ENCODE measurements at regions not wholly inside any gene's neighbourhood (a gene's known extent, or its start where the extent isn't known, plus 50 kb on each side); places are given as distances from the start of the nearest gene placed in this dataset.

GRCh38 chr12:24172773-24173066 lies 223.2 kb upstream of the SOX5 start:
- Histone ChIP-seq H3K27ac (ENCODE audit: low read depth, low read length) (no peak overlapping the region), H3K27me3 (ENCODE audit: control insufficient read depth, insufficient read depth, low read length) (no peaks in the 10 kb centered on the region), H3K4me3 (ENCODE audit: low read length) (no peak overlapping the region), H3K4me1 (ENCODE audit: control insufficient read depth, insufficient read depth, low read length) (no peaks in the 10 kb centered on the region), H3K36me3 (ENCODE audit: control insufficient read depth, insufficient read depth, low read length) (no peaks in the 10 kb centered on the region), H3K9ac (ENCODE audit: low read length) (no peak overlapping the region)

DNA sequence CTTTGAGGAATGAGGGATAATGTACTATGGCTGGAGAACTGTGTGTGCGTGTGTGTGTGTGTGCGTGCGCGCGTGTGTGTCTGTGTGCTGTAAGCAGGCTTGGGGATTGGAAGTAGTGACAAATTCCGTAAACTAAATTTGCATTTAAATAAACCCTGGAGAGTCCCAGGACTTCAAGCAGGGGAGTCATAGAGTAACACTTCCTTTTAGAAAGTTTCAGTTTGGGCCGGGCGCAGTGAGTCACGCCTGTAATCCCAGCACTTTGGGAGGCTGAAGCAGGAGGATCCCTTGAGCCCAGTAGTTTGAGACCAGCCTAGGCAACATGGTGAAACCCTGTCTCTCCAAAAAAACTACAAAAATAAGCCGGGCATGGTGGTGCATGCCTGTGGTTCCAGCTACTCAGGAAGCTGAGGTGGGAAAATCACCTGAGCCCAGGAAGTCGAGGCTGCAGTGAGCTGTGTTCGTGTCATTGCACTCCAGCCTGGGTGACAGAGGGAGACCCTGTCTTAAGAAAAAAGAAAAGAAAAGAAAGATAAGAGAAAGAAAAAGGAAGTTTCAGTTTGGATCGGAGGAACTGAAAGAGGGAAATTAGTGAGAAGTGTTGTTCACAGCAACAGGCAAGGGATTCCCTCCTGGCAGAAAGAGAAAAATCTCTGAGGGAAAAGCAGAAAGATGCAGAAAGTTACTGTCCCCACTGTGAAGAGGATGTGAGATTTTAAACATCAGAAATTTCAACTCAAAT lies 222.7 kb upstream of the SOX5 start:
- Histone ChIP-seq H3K27me3 (ENCODE audit: control insufficient read depth, insufficient read depth, low read length) (no peaks in the 10 kb centered on the region), H3K27ac (ENCODE audit: low read depth, low read length) (no peak overlapping the region), H3K9ac (ENCODE audit: low read length) (no peak overlapping the region), H3K4me3 (ENCODE audit: low read length) (no peak overlapping the region), H3K36me3 (ENCODE audit: control insufficient read depth, insufficient read depth, low read length) (no peaks in the 10 kb centered on the region), H3K4me1 (ENCODE audit: control insufficient read depth, insufficient read depth, low read length) (no peaks in the 10 kb centered on the region)

DNA sequence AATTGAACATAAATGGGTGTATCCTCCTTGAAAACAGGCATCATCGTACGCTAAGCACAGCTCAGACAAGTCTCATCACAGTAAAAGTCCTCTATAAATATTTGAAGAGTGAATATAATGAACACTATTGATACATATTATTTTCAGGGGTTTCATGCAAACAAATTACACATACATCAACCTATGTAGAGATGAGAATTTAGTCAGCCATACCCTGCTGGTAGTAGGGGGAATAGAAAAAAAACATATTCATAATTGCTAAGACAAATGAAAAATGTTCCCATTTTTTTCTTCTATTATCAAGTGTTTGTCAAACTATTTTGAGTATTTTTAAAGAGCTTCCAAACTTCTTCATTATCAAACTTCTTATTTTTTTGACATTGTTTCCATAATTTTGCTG lies 205.6 kb upstream of the SOX5 start:
- H3K4me1 ChIP-seq (ENCODE audit: control insufficient read depth, insufficient read depth, low read length) = peaks cover 2% of the 10 kb centered on the region
- no peak overlapping the region for H3K27ac ChIP-seq (ENCODE audit: low read depth, low read length)
- no peaks in the 10 kb centered on the region for H3K36me3 ChIP-seq (ENCODE audit: control insufficient read depth, insufficient read depth, low read length)
- no peaks in the 10 kb centered on the region for H3K27me3 ChIP-seq (ENCODE audit: control insufficient read depth, insufficient read depth, low read length)
- no peak overlapping the region for H3K9ac ChIP-seq (ENCODE audit: low read length)
- H3K4me3 ChIP-seq (ENCODE audit: low read length) = no peak overlapping the region

GRCh38 chr12:24153079-24153478 lies 203.6 kb upstream of the SOX5 start:
- H3K4me1 ChIP-seq (ENCODE audit: control insufficient read depth, insufficient read depth, low read length) = peaks cover 2% of the 10 kb centered on the region
- H3K36me3 ChIP-seq (ENCODE audit: control insufficient read depth, insufficient read depth, low read length) = no peaks in the 10 kb centered on the region
- H3K4me3 ChIP-seq (ENCODE audit: low read length) = no peak overlapping the region
- no peak overlapping the region for H3K27ac ChIP-seq (ENCODE audit: low read depth, low read length)
- H3K27me3 ChIP-seq (ENCODE audit: control insufficient read depth, insufficient read depth, low read length) = no peaks in the 10 kb centered on the region
- no peak overlapping the region for H3K9ac ChIP-seq (ENCODE audit: low read length)

DNA sequence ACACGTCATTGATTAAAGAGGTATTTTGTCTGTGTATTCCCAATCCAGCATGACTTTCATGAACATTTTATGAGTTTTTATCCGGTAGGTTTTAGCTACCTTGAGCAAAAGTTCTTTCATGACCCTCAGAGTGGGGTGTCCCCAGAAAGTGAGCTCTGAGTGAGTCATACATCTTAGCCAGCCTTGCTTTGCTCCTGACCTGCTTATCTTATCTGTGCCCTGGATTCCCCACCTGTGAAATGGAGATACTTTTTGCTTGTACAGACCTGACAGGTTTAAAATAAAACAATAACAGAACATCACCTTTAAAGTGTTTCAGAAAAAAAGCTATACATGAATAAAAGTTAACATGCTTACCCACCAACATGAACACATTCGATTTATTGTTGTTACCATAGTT lies 202.8 kb upstream of the SOX5 start:
- no peak overlapping the region for H3K9ac ChIP-seq (ENCODE audit: low read length)
- no peaks in the 10 kb centered on the region for H3K36me3 ChIP-seq (ENCODE audit: control insufficient read depth, insufficient read depth, low read length)
- H3K4me1 ChIP-seq (ENCODE audit: control insufficient read depth, insufficient read depth, low read length) = peaks cover 2% of the 10 kb centered on the region
- no peaks in the 10 kb centered on the region for H3K27me3 ChIP-seq (ENCODE audit: control insufficient read depth, insufficient read depth, low read length)
- H3K27ac ChIP-seq (ENCODE audit: low read depth, low read length) = no peak overlapping the region
- H3K4me3 ChIP-seq (ENCODE audit: low read length) = no peak overlapping the region

- Histone ChIP-seq H3K9ac (ENCODE audit: low read length) (no peak overlapping the region), H3K4me1 (ENCODE audit: control insufficient read depth, insufficient read depth, low read length) (no peaks in the 10 kb centered on the region), H3K36me3 (ENCODE audit: control insufficient read depth, insufficient read depth, low read length) (no peaks in the 10 kb centered on the region), H3K27ac (ENCODE audit: low read depth, low read length) (no peak overlapping the region), H3K27me3 (ENCODE audit: control insufficient read depth, insufficient read depth, low read length) (no peaks in the 10 kb centered on the region), H3K4me3 (ENCODE audit: low read length) (no peak overlapping the region)
These were observed 194.5 kb upstream of the SOX5 start for GRCh38 chr12:24143928-24144327.

- H3K27me3 ChIP-seq (ENCODE audit: control insufficient read depth, insufficient read depth, low read length) = no peaks in the 10 kb centered on the region
- no peak overlapping the region for H3K27ac ChIP-seq (ENCODE audit: low read depth, low read length)
- H3K4me3 ChIP-seq (ENCODE audit: low read length) = no peak overlapping the region
- no peaks in the 10 kb centered on the region for H3K4me1 ChIP-seq (ENCODE audit: control insufficient read depth, insufficient read depth, low read length)
- H3K9ac ChIP-seq (ENCODE audit: low read length) = no peak overlapping the region
- no peaks in the 10 kb centered on the region for H3K36me3 ChIP-seq (ENCODE audit: control insufficient read depth, insufficient read depth, low read length)
These were observed 189.6 kb upstream of the SOX5 start for GRCh38 chr12:24139035-24139434.

DNA sequence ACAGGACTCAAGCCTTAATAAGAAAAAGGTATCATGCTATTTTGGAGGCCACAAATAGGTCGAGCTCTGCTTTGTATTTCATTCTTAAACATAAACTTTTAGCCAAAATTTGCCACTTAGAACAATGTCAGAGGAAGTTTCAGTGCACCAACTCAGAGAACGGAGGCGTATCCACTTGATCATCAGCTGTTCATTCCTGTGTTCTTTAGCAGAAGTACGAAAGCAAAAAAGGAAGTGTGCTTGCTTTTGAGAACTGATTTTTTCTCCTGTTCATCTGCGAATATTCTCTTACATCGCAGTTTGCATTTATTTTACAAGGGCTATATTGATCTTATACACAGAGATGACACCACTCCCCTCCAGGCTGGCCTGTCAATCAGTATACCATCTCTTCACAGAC lies 188.6 kb upstream of the SOX5 start:
- no peaks in the 10 kb centered on the region for H3K36me3 ChIP-seq (ENCODE audit: control insufficient read depth, insufficient read depth, low read length)
- H3K9ac ChIP-seq (ENCODE audit: low read length) = no peak overlapping the region
- H3K27me3 ChIP-seq (ENCODE audit: control insufficient read depth, insufficient read depth, low read length) = no peaks in the 10 kb centered on the region
- H3K4me1 ChIP-seq (ENCODE audit: control insufficient read depth, insufficient read depth, low read length) = no peaks in the 10 kb centered on the region
- no peak overlapping the region for H3K4me3 ChIP-seq (ENCODE audit: low read length)
- no peak overlapping the region for H3K27ac ChIP-seq (ENCODE audit: low read depth, low read length)

- H3K9ac ChIP-seq (ENCODE audit: low read length) = no peak overlapping the region
- H3K36me3 ChIP-seq (ENCODE audit: control insufficient read depth, insufficient read depth, low read length) = no peaks in the 10 kb centered on the region
- no peak overlapping the region for H3K27ac ChIP-seq (ENCODE audit: low read depth, low read length)
- H3K4me1 ChIP-seq (ENCODE audit: control insufficient read depth, insufficient read depth, low read length) = no peaks in the 10 kb centered on the region
- H3K4me3 ChIP-seq (ENCODE audit: low read length) = no peak overlapping the region
- no peaks in the 10 kb centered on the region for H3K27me3 ChIP-seq (ENCODE audit: control insufficient read depth, insufficient read depth, low read length)
These were observed 185.8 kb upstream of the SOX5 start for GRCh38 chr12:24135158-24135850.

DNA sequence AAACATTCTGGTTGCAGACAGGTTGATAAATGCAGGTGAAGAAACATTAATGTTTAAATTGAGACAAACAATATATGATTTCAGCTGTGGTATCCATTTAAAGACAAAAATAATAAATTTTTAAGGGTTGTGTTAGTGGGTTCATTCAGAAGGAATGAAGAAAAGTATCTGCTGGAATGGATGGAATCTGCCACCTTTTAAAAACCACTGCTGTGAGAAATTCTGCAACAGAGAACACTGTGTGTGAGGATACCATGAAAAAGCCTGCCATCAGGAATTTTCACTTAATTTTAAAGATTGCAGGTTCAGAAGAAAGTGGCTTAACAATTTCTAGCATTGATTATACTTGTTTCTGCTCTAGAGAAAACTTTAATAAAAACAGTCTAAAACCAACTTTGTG lies 184.6 kb upstream of the SOX5 start:
- H3K9ac ChIP-seq (ENCODE audit: low read length) = no peak overlapping the region
- no peaks in the 10 kb centered on the region for H3K27me3 ChIP-seq (ENCODE audit: control insufficient read depth, insufficient read depth, low read length)
- H3K36me3 ChIP-seq (ENCODE audit: control insufficient read depth, insufficient read depth, low read length) = no peaks in the 10 kb centered on the region
- no peaks in the 10 kb centered on the region for H3K4me1 ChIP-seq (ENCODE audit: control insufficient read depth, insufficient read depth, low read length)
- H3K27ac ChIP-seq (ENCODE audit: low read depth, low read length) = no peak overlapping the region
- no peak overlapping the region for H3K4me3 ChIP-seq (ENCODE audit: low read length)

GRCh38 chr12:24133384-24133783 lies 183.9 kb upstream of the SOX5 start:
- no peaks in the 10 kb centered on the region for H3K27me3 ChIP-seq (ENCODE audit: control insufficient read depth, insufficient read depth, low read length)
- H3K27ac ChIP-seq (ENCODE audit: low read depth, low read length) = no peak overlapping the region
- H3K36me3 ChIP-seq (ENCODE audit: control insufficient read depth, insufficient read depth, low read length) = no peaks in the 10 kb centered on the region
- no peaks in the 10 kb centered on the region for H3K4me1 ChIP-seq (ENCODE audit: control insufficient read depth, insufficient read depth, low read length)
- no peak overlapping the region for H3K4me3 ChIP-seq (ENCODE audit: low read length)
- no peak overlapping the region for H3K9ac ChIP-seq (ENCODE audit: low read length)

DNA sequence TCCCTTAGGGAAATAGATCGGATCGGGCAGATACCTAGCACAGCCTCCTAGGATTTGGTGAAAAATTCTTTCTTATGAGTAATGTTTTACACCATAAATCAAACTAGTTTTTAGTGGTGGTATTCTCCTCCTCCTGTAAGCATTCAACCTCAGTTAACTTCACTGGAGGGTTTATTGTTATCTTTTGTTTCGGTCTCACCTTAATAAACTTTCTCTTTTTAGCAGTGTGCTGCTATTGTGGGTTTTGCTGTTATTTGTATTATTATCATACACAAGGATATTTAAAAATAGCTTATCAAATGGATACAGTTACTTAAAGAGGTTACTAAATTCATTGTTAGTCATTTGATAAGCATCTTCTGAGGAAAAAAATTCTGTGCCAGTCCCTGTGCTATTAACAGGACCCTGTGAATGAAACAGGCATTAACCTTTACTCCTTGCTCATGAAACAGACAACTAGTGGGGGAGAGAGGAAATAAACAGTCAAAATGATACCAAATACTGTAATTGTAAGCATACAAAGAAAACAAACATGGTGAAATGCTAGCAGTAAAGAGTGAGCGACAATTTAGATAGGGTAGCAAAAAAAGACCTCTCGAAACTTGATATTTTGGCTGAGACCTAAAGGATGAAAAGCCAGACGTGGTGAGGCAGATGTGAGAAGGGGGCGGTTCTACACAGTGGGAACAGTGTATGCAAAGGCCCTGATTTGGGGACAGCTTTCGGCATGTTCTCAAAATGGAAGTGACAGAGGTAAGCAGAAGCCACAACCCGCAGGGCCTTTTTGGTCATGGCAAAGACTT lies 178.7 kb upstream of the SOX5 start:
- Histone ChIP-seq H3K36me3 (ENCODE audit: control insufficient read depth, insufficient read depth, low read length) (no peaks in the 10 kb centered on the region), H3K4me1 (ENCODE audit: control insufficient read depth, insufficient read depth, low read length) (no peaks in the 10 kb centered on the region), H3K9ac (ENCODE audit: low read length) (no peak overlapping the region), H3K27me3 (ENCODE audit: control insufficient read depth, insufficient read depth, low read length) (no peaks in the 10 kb centered on the region), H3K4me3 (ENCODE audit: low read length) (no peak overlapping the region), H3K27ac (ENCODE audit: low read depth, low read length) (no peak overlapping the region)
